ENCODE measurements at regions not wholly inside any gene's neighbourhood (a gene's known extent, or its start where the extent isn't known, plus 50 kb on each side); places are given as distances from the start of the nearest gene placed in this dataset.

GRCh38 chr22:27146866-27147633 is 489.7 kb downstream of the MIAT start:
- Histone ChIP-seq H3K27me3 (replicated peaks; ENCODE audit: insufficient read depth) (no peaks in the 10 kb centered on the region), H3K4me1 (replicated peaks) (no peaks in the 10 kb centered on the region), H3K4me3 (no peak overlapping the region), H3K27ac (no peak overlapping the region), H3K36me3 (no peaks in the 10 kb centered on the region), H3K9me3 (no peaks in the 10 kb centered on the region)
- DNase-seq (ENCODE audit: low spot score) = no peak
- WGBS = 40% methylated on average over 4 of the region's 4 CpGs
- intact Hi-C loops (cut with DNase I) = no loop called here
- TF ChIP-seq POLR2A (IDR thresholded peaks at IDR 0.05) (no peak), POLR2AphosphoS5 (IDR thresholded peaks at IDR 0.05) (no peak), CTCF (IDR thresholded peaks at IDR 0.05) (no peak)

GRCh38 chr22:27148055-27148454 is 490.7 kb downstream of the MIAT start:
- WGBS = 48% methylated on average over 2 of the region's 2 CpGs
- DNase-seq (ENCODE audit: low spot score) = no peak

GRCh38 chr22:27148886-27149470 is 491.6 kb downstream of the MIAT start:
- Histone ChIP-seq H3K27ac (no peak overlapping the region), H3K4me3 (no peak overlapping the region), H3K36me3 (no peaks in the 10 kb centered on the region), H3K4me1 (replicated peaks) (no peaks in the 10 kb centered on the region), H3K27me3 (replicated peaks; ENCODE audit: insufficient read depth) (no peaks in the 10 kb centered on the region), H3K9me3 (no peaks in the 10 kb centered on the region)
- no peak for TF ChIP-seq CTCF (IDR thresholded peaks at IDR 0.05)
- no peak for TF ChIP-seq POLR2AphosphoS5 (IDR thresholded peaks at IDR 0.05)
- TF ChIP-seq POLR2A (IDR thresholded peaks at IDR 0.05) = no peak
- DNase-seq (ENCODE audit: low spot score) = no peak
- intact Hi-C loops (cut with DNase I) = no loop called here
- 94% methylated on average over 8 of the region's 8 CpGs for WGBS

More at GRCh38 chr22:27148055-27148454, 490.7 kb downstream of the MIAT start:
- intact Hi-C loops (cut with DNase I) = no loop called here
- Histone ChIP-seq H3K9me3 (no peaks in the 10 kb centered on the region), H3K27me3 (replicated peaks; ENCODE audit: insufficient read depth) (no peaks in the 10 kb centered on the region), H3K4me3 (no peak overlapping the region), H3K36me3 (no peaks in the 10 kb centered on the region), H3K27ac (no peak overlapping the region), H3K4me1 (replicated peaks) (no peaks in the 10 kb centered on the region)
- TF ChIP-seq CTCF (IDR thresholded peaks at IDR 0.05) (no peak), POLR2AphosphoS5 (IDR thresholded peaks at IDR 0.05) (no peak), POLR2A (IDR thresholded peaks at IDR 0.05) (no peak)

- Histone ChIP-seq H3K4me3 (no peak overlapping the region), H3K9me3 (no peaks in the 10 kb centered on the region), H3K27ac (no peak overlapping the region), H3K27me3 (replicated peaks; ENCODE audit: insufficient read depth) (no peaks in the 10 kb centered on the region), H3K4me1 (replicated peaks) (no peaks in the 10 kb centered on the region), H3K36me3 (no peaks in the 10 kb centered on the region)
- intact Hi-C loops (cut with DNase I) = no loop called here
- DNase-seq (ENCODE audit: low spot score) = no peak
- TF ChIP-seq CTCF (IDR thresholded peaks at IDR 0.05) = no peak
- TF ChIP-seq POLR2AphosphoS5 (IDR thresholded peaks at IDR 0.05) = no peak
- TF ChIP-seq POLR2A (IDR thresholded peaks at IDR 0.05) = no peak
- 37% methylated on average over 12 of the region's 12 CpGs for WGBS
These were observed 492.6 kb downstream of the MIAT start for GRCh38 chr22:27149921-27150543.

All from prostate gland (tissue), 2 donors.